Ureter (tissue), 1 donor: ENCODE measurements at regions not wholly inside any gene's neighbourhood (a gene's known extent, or its start where the extent isn't known, plus 50 kb on each side); places are given as distances from the start of the nearest gene placed in this dataset.
"Not testable (repeated sequence)": the region's sequence is repeated elsewhere in the genome, so short reads cannot be mapped to it uniquely, and the experiment has no call there.

Experiments
- DNase-seq: peaks from one replicate; pipeline ENCODE4 v3.0.0-alpha.2; 2020; ENCODE audit warnings: low spot score
- donor health status: DM: yes; HTN: yes; CAD: no.

GRCh38 chr6:112511441-112511840 is 164.3 kb downstream of the RFPL4B start:
- no peak for DNase-seq

- DNase-seq = no peak
Observed at GRCh38 chr6:112513175-112513574, 166.0 kb downstream of the RFPL4B start.

- DNase-seq = no peak
Observed at GRCh38 chr6:112522587-112522986, 175.5 kb downstream of the RFPL4B start.

- no peak for DNase-seq
Observed at GRCh38 chr6:112524071-112524470, 176.9 kb downstream of the RFPL4B start.

- DNase-seq = no peak
Observed at GRCh38 chr6:112525749-112526148, 178.6 kb downstream of the RFPL4B start.

GRCh38 chr6:112526594-112526993 is 179.5 kb downstream of the RFPL4B start:
- DNase-seq = no peak

- DNase-seq = not testable (repeated sequence)
Observed at GRCh38 chr6:112528306-112528705, 181.2 kb downstream of the RFPL4B start.

GRCh38 chr6:112535816-112536215 is 188.7 kb downstream of the RFPL4B start:
- DNase-seq = no peak

GRCh38 chr6:112539355-112539754 is 192.2 kb downstream of the RFPL4B start:
- no peak for DNase-seq

- DNase-seq = not testable (repeated sequence)
Observed at GRCh38 chr6:112541847-112542246, 194.7 kb downstream of the RFPL4B start.

- DNase-seq = not testable (repeated sequence)
Observed at GRCh38 chr6:112547321-112548085, 200.4 kb downstream of the RFPL4B start.

GRCh38 chr6:112549749-112550148 is 202.6 kb downstream of the RFPL4B start:
- no peak for DNase-seq

- DNase-seq = no peak
Observed at GRCh38 chr6:112557435-112557834, 210.3 kb downstream of the RFPL4B start.

GRCh38 chr6:112557961-112558360 is 210.8 kb downstream of the RFPL4B start:
- DNase-seq = no peak

- DNase-seq = no peak
Observed at GRCh38 chr6:112560651-112561050, 213.5 kb downstream of the RFPL4B start.

GRCh38 chr6:112562301-112563231 is 215.4 kb downstream of the RFPL4B start:
- DNase-seq = no peak

- no peak for DNase-seq
Observed at GRCh38 chr6:112563368-112563767, 216.2 kb downstream of the RFPL4B start.

GRCh38 chr6:112568066-112568465 is 220.9 kb downstream of the RFPL4B start:
- no peak for DNase-seq

GRCh38 chr6:112571488-112572270 is 224.5 kb downstream of the RFPL4B start:
- DNase-seq = no peak

GRCh38 chr6:112574190-112574589 is 227.1 kb downstream of the RFPL4B start:
- no peak for DNase-seq

- DNase-seq = no peak
Observed at GRCh38 chr6:112575309-112575834, 228.2 kb downstream of the RFPL4B start.

GRCh38 chr6:112576423-112576822 is 229.3 kb downstream of the RFPL4B start:
- no peak for DNase-seq
